Loucy (cell line): ENCODE measurements at regions not wholly inside any gene's neighbourhood (a gene's known extent, or its start where the extent isn't known, plus 50 kb on each side); places are given as distances from the start of the nearest gene placed in this dataset.

Experiments used
- CTCF ChIP-seq: fragments of 200-600 bp; sonication (generic); conservative IDR thresholded peaks from 2 replicates; pipeline ENCODE4 v1.5.1; 2014; ENCODE audit warnings: mild to moderate bottlenecking, antibody characterized with exemption, low read length
- EZH2phosphoT487 ChIP-seq: fragments of 200-600 bp; IDR thresholded peaks from 2 replicates; pipeline ENCODE4 v1.6.1; 2018; ENCODE audit warnings: antibody characterized with exemption, mild to moderate bottlenecking, moderate library complexity, borderline replicate concordance

GRCh38 chr13:74035896-74036295 is 98.3 kb downstream of the KLF12 start:
- TF ChIP-seq CTCF (no peak), EZH2phosphoT487 (no peak)
